WI38 (cell line): ENCODE measurements at regions not wholly inside any gene's neighbourhood (a gene's known extent, or its start where the extent isn't known, plus 50 kb on each side); places are given as distances from the start of the nearest gene placed in this dataset.

Source experiments
- H3K4me3 ChIP-seq: 2 replicates; pipeline ENCODE4 v1.5.1; 2011; ENCODE audit warnings: low read depth, mild to moderate bottlenecking, control low read depth, low read length
- TF ChIP-seq, protein P1 (sequence below): IDR thresholded peaks from 2 replicates; pipeline ENCODE4 v1.5.1; 2012; ENCODE audit warnings: low read depth, mild to moderate bottlenecking, control low read depth, low read length

GRCh38 chr12:124482567-124482893 is 84.9 kb downstream of the NCOR2 start:
- no peak overlapping the region for H3K4me3 ChIP-seq
- TF ChIP-seq, protein P1, sequence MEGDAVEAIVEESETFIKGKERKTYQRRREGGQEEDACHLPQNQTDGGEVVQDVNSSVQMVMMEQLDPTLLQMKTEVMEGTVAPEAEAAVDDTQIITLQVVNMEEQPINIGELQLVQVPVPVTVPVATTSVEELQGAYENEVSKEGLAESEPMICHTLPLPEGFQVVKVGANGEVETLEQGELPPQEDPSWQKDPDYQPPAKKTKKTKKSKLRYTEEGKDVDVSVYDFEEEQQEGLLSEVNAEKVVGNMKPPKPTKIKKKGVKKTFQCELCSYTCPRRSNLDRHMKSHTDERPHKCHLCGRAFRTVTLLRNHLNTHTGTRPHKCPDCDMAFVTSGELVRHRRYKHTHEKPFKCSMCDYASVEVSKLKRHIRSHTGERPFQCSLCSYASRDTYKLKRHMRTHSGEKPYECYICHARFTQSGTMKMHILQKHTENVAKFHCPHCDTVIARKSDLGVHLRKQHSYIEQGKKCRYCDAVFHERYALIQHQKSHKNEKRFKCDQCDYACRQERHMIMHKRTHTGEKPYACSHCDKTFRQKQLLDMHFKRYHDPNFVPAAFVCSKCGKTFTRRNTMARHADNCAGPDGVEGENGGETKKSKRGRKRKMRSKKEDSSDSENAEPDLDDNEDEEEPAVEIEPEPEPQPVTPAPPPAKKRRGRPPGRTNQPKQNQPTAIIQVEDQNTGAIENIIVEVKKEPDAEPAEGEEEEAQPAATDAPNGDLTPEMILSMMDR: no peak

- TF ChIP-seq, protein P1: no peak
- H3K4me3 ChIP-seq: no peak overlapping the region
These were observed 85.4 kb downstream of the NCOR2 start for GRCh38 chr12:124481772-124482566.

DNA sequence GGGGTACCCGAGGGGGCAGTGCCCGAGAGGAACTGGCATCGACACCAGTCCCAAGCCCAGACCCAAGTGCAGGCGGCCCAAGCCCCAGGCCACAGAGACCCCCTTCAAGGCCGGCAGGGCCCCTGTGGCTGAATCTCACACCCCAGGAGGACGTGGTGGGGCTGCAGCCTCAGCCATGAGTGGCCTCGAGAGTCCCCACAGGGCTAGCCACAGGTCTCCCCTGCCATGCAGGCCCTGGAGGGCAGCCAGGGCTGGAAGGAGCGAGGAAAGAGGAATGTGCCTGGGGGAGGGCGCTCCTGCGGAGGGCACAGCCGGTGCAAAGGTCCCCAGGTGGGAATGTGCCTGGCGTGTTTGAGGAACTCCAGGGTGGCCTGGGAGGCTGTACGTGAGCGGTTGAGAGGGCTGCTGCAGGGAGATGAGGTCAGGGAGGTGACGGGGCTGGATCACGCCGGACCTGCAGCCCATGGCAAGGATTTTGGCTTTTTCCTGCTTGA is 86.1 kb downstream of the NCOR2 start:
- TF ChIP-seq, protein P1: no peak
- H3K4me3 ChIP-seq: no peak overlapping the region

DNA sequence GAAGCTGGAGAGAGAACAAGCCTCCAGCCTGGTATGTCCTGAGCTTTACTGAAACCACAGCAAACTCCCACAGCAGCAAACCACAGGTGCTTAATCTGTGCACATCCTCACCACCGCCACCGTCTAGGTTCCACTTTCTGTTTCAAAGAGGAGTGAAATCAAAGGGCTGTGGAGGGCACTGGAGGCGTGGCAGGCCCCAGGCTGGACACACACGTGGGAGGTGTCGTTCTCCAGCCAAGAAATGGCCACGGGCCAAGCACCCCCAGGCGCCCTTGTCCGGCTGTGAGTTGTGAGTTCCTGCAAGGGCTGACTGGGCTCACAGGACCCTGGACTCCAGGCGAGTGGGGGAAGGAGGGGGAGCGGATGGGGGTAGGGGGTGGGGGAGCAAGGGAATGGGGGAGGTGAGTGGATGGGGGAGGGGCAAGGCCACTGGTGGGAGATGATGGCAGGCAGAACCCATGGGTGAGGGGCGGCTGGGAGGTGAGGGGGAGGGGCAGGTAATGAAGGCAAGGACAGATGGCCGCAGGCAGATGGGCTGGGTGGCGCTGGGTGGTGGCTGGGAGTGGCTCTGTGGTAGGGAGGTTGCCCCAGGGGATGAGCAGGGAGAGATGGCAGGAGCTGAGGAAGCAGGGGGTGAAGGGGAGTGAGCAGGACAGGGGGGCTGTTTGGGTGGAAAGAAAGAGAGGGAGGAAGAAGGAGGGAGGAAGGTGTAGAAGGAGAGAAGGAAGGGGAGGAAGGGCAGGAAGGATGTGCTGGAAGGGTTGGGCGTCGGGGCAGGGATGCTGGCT is 86.7 kb downstream of the NCOR2 start:
- no peak overlapping the region for H3K4me3 ChIP-seq
- TF ChIP-seq, protein P1: no peak

DNA sequence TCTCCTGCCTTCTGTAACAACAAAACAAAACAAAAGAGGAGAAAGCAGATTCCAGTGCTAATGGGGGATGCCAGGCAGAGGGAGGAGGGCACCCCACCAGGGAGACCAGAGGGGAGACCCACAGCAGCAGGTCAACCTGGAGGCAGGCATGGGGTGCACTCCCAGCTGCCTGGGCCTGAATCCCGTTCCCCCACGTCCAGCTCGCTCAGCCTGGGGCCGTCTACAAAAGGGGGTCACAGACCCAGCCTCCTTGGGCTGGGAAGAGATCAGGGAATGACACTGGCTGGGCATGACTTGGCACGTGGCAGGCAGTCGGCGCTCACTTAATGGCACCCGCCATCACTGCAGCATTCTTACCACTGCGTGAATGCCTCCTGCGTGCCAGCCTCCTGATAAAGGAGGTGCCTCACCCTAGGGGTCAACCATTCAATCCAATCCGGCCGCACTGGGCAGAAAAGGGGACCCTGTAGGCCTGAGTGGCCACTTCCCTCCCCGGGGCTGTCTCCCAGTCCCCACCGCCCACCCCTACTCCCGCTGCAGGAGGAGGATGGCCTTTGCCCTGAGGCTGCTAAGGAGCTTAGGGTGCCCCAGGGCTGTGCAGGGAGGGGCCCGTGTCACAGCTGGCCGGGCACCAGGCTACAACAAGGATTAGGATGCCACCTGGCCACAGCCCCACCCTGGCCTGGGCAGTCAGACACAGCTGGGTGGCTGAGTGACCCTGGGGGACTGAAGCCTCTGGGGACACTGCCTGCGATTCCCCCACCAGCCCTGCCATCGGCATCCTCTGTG is 87.5 kb downstream of the NCOR2 start:
- no peak overlapping the region for H3K4me3 ChIP-seq

GRCh38 chr12:124478985-124479645 is 88.3 kb downstream of the NCOR2 start:
- no peak overlapping the region for H3K4me3 ChIP-seq
- TF ChIP-seq, protein P1: no peak

More for the DNA sequence above, 87.5 kb downstream of the NCOR2 start:
- TF ChIP-seq, protein P1: no peak
